Testis (tissue), 2 donors: ENCODE measurements at regions not wholly inside any gene's neighbourhood (a gene's known extent, or its start where the extent isn't known, plus 50 kb on each side); places are given as distances from the start of the nearest gene placed in this dataset.

Experiments
- DNase-seq: peaks from one replicate; pipeline ENCODE4 v3.0.0-alpha.2; 2019
- H3K27ac ChIP-seq, 2 donors: fragments of 200-600 bp; sonication (generic); one replicate each; pipeline ENCODE4 v1.5.1; 2019
- H3K27me3 ChIP-seq: fragments of 200-600 bp; sonication (generic); one replicate; pipeline ENCODE4 v1.5.1; 2019
- H3K36me3 ChIP-seq: fragments of 200-600 bp; sonication (generic); one replicate; pipeline ENCODE4 v1.5.1; 2017; ENCODE audit warnings: low read depth; ENCODE audit errors: missing control alignments
- H3K4me1 ChIP-seq: fragments of 200-600 bp; sonication (generic); one replicate; pipeline ENCODE4 v1.5.1; 2019
- H3K4me3 ChIP-seq, 2 donors: fragments of 200-600 bp; sonication (generic); one replicate each; pipeline ENCODE4 v1.5.1; 2017 to 2019
- H3K9me3 ChIP-seq: fragments of 200-600 bp; sonication (generic); one replicate; pipeline ENCODE4 v1.5.1; 2017
- POLR2A ChIP-seq: fragments of 450-650 bp; IDR thresholded peaks from one replicate; pipeline ENCODE4 v1.6.1; 2017; ENCODE audit warnings: antibody characterized with exemption, mild to moderate bottlenecking, moderate library complexity
- WGBS, 2 donors: methylation state at CpG; one replicate each; pipeline ENCODE4 v1.1.5; 2018; 5-methylcytosine and 5-hydroxymethylcytosine counted together
- intact Hi-C: fragments of 100-400 bp; cut with DNase I; formaldehyde crosslinking; loops from one replicate; pipeline ENCODE4 v1.15.1; 2023; ENCODE audit warnings: low total_unique reads
- TF ChIP-seq, protein P1 (sequence below), 3 experiments: fragments of 450-650 bp in 2 of 3; fragments of 200-600 bp in 1 of 3; sonication (generic) in 1 of 3; IDR thresholded peaks; one replicate each; pipeline ENCODE4 v1.5.1; 2016 to 2019; ENCODE audit warnings: antibody characterized with exemption in 3 of 3, mild to moderate bottlenecking in 2 of 3, moderate library complexity in 1 of 3

GRCh38 chr5:67963789-67964519, 251.6 kb upstream of the PIK3R1 start:
- Histone ChIP-seq H3K4me3 (no peak overlapping the region), H3K27me3 (no peaks in the 10 kb centered on the region), H3K36me3 (no peaks in the 10 kb centered on the region), H3K27ac (no peak overlapping the region), H3K9me3 (no peaks in the 10 kb centered on the region), H3K4me1 (no peaks in the 10 kb centered on the region)
- TF ChIP-seq, protein P1, sequence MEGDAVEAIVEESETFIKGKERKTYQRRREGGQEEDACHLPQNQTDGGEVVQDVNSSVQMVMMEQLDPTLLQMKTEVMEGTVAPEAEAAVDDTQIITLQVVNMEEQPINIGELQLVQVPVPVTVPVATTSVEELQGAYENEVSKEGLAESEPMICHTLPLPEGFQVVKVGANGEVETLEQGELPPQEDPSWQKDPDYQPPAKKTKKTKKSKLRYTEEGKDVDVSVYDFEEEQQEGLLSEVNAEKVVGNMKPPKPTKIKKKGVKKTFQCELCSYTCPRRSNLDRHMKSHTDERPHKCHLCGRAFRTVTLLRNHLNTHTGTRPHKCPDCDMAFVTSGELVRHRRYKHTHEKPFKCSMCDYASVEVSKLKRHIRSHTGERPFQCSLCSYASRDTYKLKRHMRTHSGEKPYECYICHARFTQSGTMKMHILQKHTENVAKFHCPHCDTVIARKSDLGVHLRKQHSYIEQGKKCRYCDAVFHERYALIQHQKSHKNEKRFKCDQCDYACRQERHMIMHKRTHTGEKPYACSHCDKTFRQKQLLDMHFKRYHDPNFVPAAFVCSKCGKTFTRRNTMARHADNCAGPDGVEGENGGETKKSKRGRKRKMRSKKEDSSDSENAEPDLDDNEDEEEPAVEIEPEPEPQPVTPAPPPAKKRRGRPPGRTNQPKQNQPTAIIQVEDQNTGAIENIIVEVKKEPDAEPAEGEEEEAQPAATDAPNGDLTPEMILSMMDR (IDR thresholded peaks at IDR 0.05): no peak
- no peak for TF ChIP-seq POLR2A
- intact Hi-C loops: no loop called here
- WGBS, 2 donors: 90 to 93% methylated on average over 4 of the region's 4 CpGs
- no peak for DNase-seq

DNA sequence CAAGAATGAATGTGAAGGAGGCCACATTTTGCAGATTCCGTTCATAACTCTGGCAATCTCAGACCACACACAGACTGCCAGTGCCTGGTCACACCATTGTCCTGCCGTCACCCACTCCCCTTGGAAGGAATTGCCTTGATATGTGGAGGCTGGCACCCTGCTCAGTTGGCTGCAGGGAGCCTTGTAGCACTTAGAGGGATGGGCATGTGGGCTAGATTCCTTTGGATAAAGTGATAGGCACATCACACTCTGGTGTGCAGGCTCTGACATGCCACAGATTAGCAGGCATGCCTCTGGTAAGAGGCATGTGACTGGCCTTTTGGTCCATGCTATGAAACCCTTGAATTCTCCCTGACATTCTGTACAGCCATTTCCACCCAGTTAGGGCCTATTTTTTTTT, 254.6 kb upstream of the PIK3R1 start:
- no peaks in the 10 kb centered on the region for H3K27me3 ChIP-seq
- DNase-seq: no peak
- no peak overlapping the region for H3K4me3 ChIP-seq
- no peak overlapping the region for H3K27ac ChIP-seq
- intact Hi-C loops: no loop called here
- no peaks in the 10 kb centered on the region for H3K4me1 ChIP-seq
- H3K36me3 ChIP-seq: no peaks in the 10 kb centered on the region
- 42 to 91% methylated on average over 2 of the region's 2 CpGs for WGBS, 2 donors
- no peak for TF ChIP-seq POLR2A
- TF ChIP-seq, protein P1 (IDR thresholded peaks at IDR 0.05): no peak
- no peaks in the 10 kb centered on the region for H3K9me3 ChIP-seq

- WGBS, 2 donors: 78 to 87% methylated on average over 6 of the region's 6 CpGs
- no peaks in the 10 kb centered on the region for H3K4me1 ChIP-seq
Observed at GRCh38 chr5:67957374-67957773, 258.2 kb upstream of the PIK3R1 start.

DNA sequence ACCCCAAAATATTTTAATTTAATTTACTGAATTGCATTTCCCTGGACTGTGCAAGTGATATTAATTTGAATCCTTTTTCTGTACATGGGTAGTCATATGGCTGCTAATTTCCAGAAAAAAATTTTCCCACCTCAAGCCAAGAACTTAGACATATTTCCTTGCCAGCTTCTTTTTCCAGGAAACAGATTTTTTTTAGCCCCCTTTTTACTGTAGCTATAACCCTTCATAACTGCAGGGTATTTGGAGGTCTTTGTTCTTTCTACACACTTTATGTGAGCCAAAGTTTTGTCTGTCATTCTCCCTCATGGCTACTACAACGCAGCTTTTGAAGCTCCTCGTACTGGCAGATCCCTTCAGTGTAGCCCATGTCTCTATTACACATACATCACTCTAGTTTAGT, 261.2 kb upstream of the PIK3R1 start:
- no peaks in the 10 kb centered on the region for H3K4me1 ChIP-seq
- H3K27me3 ChIP-seq: no peaks in the 10 kb centered on the region
- no peaks in the 10 kb centered on the region for H3K36me3 ChIP-seq
- 81 to 82% methylated on average over 2 of the region's 2 CpGs for WGBS, 2 donors
- no peak for DNase-seq
- intact Hi-C loops: no loop called here
- no peak for TF ChIP-seq POLR2A
- TF ChIP-seq, protein P1 (IDR thresholded peaks at IDR 0.05): no peak
- no peaks in the 10 kb centered on the region for H3K9me3 ChIP-seq
- no peak overlapping the region for H3K4me3 ChIP-seq
- H3K27ac ChIP-seq: no peak overlapping the region

More at GRCh38 chr5:67957374-67957773, 258.2 kb upstream of the PIK3R1 start:
- no peaks in the 10 kb centered on the region for H3K36me3 ChIP-seq
- H3K9me3 ChIP-seq: no peaks in the 10 kb centered on the region
- H3K27me3 ChIP-seq: no peaks in the 10 kb centered on the region
- no peak for DNase-seq
- TF ChIP-seq, protein P1 (IDR thresholded peaks at IDR 0.05): no peak
- TF ChIP-seq POLR2A: no peak
- no peak overlapping the region for H3K27ac ChIP-seq
- H3K4me3 ChIP-seq: no peak overlapping the region
- intact Hi-C loops: no loop called here

GRCh38 chr5:67942421-67942820, 273.1 kb upstream of the PIK3R1 start:
- intact Hi-C loops: no loop called here
- no peak for DNase-seq
- no peaks in the 10 kb centered on the region for H3K9me3 ChIP-seq
- H3K4me3 ChIP-seq: no peak overlapping the region
- no peaks in the 10 kb centered on the region for H3K27me3 ChIP-seq
- WGBS, 2 donors: 88 to 90% methylated on average over 7 of the region's 7 CpGs
- H3K27ac ChIP-seq: no peak overlapping the region
- H3K4me1 ChIP-seq: no peaks in the 10 kb centered on the region
- TF ChIP-seq, protein P1 (IDR thresholded peaks at IDR 0.05): no peak
- no peak for TF ChIP-seq POLR2A
- no peaks in the 10 kb centered on the region for H3K36me3 ChIP-seq
